H9 (cell line): ENCODE measurements at regions not wholly inside any gene's neighbourhood (a gene's known extent, or its start where the extent isn't known, plus 50 kb on each side); places are given as distances from the start of the nearest gene placed in this dataset.

Experiments used
- DNase-seq: peaks from one replicate; pipeline ENCODE4 v3.0.0-alpha.2; 2017
- H2AFZ ChIP-seq: one replicate; pipeline ENCODE4 v1.6.1; 2013; ENCODE audit warnings: mild to moderate bottlenecking, low read length, control low read depth, moderate library complexity
- H2AK5ac ChIP-seq: 2 replicates; pipeline ENCODE4 v1.6.1; 2013; ENCODE audit warnings: low read length, control low read depth, mixed read lengths; ENCODE audit not compliant: insufficient read length
- H2BK120ac ChIP-seq: one replicate; pipeline ENCODE4 v1.6.1; 2013; ENCODE audit warnings: low read depth, mild to moderate bottlenecking, low read length, control low read depth, inconsistent platforms; ENCODE audit not compliant: poor library complexity, severe bottlenecking
- H2BK12ac ChIP-seq: 2 replicates; pipeline ENCODE4 v1.6.1; 2013; ENCODE audit warnings: low read length, control low read depth, mixed read lengths, low read depth; ENCODE audit not compliant: insufficient read length
- H2BK15ac ChIP-seq: 2 replicates; pipeline ENCODE4 v1.6.1; 2013; ENCODE audit warnings: low read depth, low read length, control low read depth
- H2BK20ac ChIP-seq: one replicate; pipeline ENCODE4 v1.6.1; 2013; ENCODE audit warnings: low read depth, mild to moderate bottlenecking, low read length, control low read depth, inconsistent platforms; ENCODE audit not compliant: poor library complexity, severe bottlenecking
- H2BK5ac ChIP-seq: 2 replicates; pipeline ENCODE4 v1.6.1; 2013; ENCODE audit warnings: low read length, control low read depth, mixed read lengths; ENCODE audit not compliant: insufficient read length
- H3K14ac ChIP-seq: 2 replicates; pipeline ENCODE4 v1.6.1; 2013; ENCODE audit warnings: low read length, control low read depth; ENCODE audit not compliant: insufficient read depth
- H3K18ac ChIP-seq: 2 replicates; pipeline ENCODE4 v1.6.1; 2013; ENCODE audit warnings: low read depth, mild to moderate bottlenecking, mixed read lengths, low read length, control low read depth; ENCODE audit not compliant: insufficient read length
- H3K23ac ChIP-seq: 2 replicates; pipeline ENCODE4 v1.6.1; 2013; ENCODE audit warnings: low read length, control low read depth, mixed read lengths, low read depth; ENCODE audit not compliant: insufficient read length
- H3K23me2 ChIP-seq: 2 replicates; pipeline ENCODE4 v1.6.1; 2013; ENCODE audit warnings: low read depth, mild to moderate bottlenecking, mixed read lengths, low read length, control low read depth; ENCODE audit not compliant: insufficient read length, poor library complexity, severe bottlenecking
- H3K27ac ChIP-seq: 2 replicates; pipeline ENCODE4 v1.5.1; 2013; ENCODE audit warnings: low read length, control low read depth, mixed read lengths, low read depth; ENCODE audit not compliant: insufficient read length
- H3K27me3 ChIP-seq: 2 replicates; pipeline ENCODE4 v1.6.1; 2013; ENCODE audit warnings: low read length, control low read depth, inconsistent platforms; ENCODE audit not compliant: insufficient read depth
- H3K4ac ChIP-seq: 2 replicates; pipeline ENCODE4 v1.6.1; 2013; ENCODE audit warnings: low read depth, mild to moderate bottlenecking, control low read depth, inconsistent platforms, low read length, moderate library complexity
- H3K4me1 ChIP-seq: 2 replicates; pipeline ENCODE4 v1.6.1; 2013; ENCODE audit warnings: low read length, control low read depth, inconsistent platforms; ENCODE audit not compliant: insufficient read depth
- H3K4me2 ChIP-seq: 2 replicates; pipeline ENCODE4 v1.6.1; 2013; ENCODE audit warnings: low read length, control low read depth, mixed read lengths; ENCODE audit not compliant: insufficient read length, insufficient read depth
- H3K56ac ChIP-seq: 2 replicates; pipeline ENCODE4 v1.6.1; 2013; ENCODE audit warnings: low read depth, mild to moderate bottlenecking, mixed read lengths, low read length, control low read depth; ENCODE audit not compliant: insufficient read length
- H3K79me1 ChIP-seq: 2 replicates; pipeline ENCODE4 v1.6.1; 2013; ENCODE audit warnings: low read depth, mild to moderate bottlenecking, moderate library complexity, low read length, control low read depth, inconsistent platforms; ENCODE audit not compliant: insufficient read depth, poor library complexity, severe bottlenecking
- H3K79me2 ChIP-seq: 2 replicates; pipeline ENCODE4 v1.6.1; 2013; ENCODE audit warnings: low read length, control low read depth, inconsistent platforms; ENCODE audit not compliant: insufficient read depth
- H3K9ac ChIP-seq: 2 replicates; pipeline ENCODE4 v1.6.1; 2013; ENCODE audit warnings: low read length, control low read depth, mixed read lengths; ENCODE audit not compliant: insufficient read length; ENCODE audit errors: extremely low read depth
- H3K9me3 ChIP-seq: one replicate; pipeline ENCODE4 v1.6.1; 2013; ENCODE audit warnings: low read depth, low read length, inconsistent platforms; ENCODE audit not compliant: control insufficient read depth
- H3T11ph ChIP-seq: one replicate; pipeline ENCODE4 v1.6.1; 2013; ENCODE audit warnings: mild to moderate bottlenecking, low read length, control low read depth, inconsistent platforms
- H4K20me1 ChIP-seq: one replicate; pipeline ENCODE4 v1.6.1; 2013; ENCODE audit not compliant: control insufficient read depth, insufficient read length, insufficient read depth
- H4K5ac ChIP-seq: 2 replicates; pipeline ENCODE4 v1.6.1; 2013; ENCODE audit warnings: low read depth, mild to moderate bottlenecking, mixed read lengths, low read length, control low read depth; ENCODE audit not compliant: insufficient read length
- H4K8ac ChIP-seq: replicated peaks from 2 replicates; pipeline ENCODE4 v1.6.1; 2013; ENCODE audit warnings: low read length, control low read depth, mixed read lengths, low read depth; ENCODE audit not compliant: insufficient read length
- H4K91ac ChIP-seq: 2 replicates; pipeline ENCODE4 v1.6.1; 2013; ENCODE audit warnings: low read depth, mild to moderate bottlenecking, moderate library complexity, mixed read lengths, low read length, control low read depth; ENCODE audit not compliant: insufficient read length
- H3K27ac Mint-ChIP-seq, 3 experiments: 2 replicates in 2 of 3; 3 replicates in 1 of 3; pipeline ENCODE4 v1.8.0; 2020 to 2021; ENCODE audit warnings: mixed read lengths in 3 of 3, mild to moderate bottlenecking in 1 of 3, moderate library complexity in 1 of 3
- H3K27me3 Mint-ChIP-seq: 2 replicates; pipeline ENCODE4 v1.8.0; 2021; ENCODE audit warnings: low read depth, mild to moderate bottlenecking, moderate library complexity, mixed read lengths
- H3K36me3 Mint-ChIP-seq, 3 experiments: 2 replicates in 2 of 3; 3 replicates in 1 of 3; pipeline ENCODE4 v1.8.0; 2020 to 2021; ENCODE audit warnings: low read depth in 3 of 3, mixed read lengths in 3 of 3; ENCODE audit not compliant: insufficient read depth in 1 of 3
- H3K4me1 Mint-ChIP-seq, 2 experiments: 2 replicates each; pipeline ENCODE4 v1.8.0; 2020; ENCODE audit warnings: mixed read lengths in 2 of 2
- H3K4me3 Mint-ChIP-seq, 2 experiments: 2 replicates in 1 of 2; 3 replicates in 1 of 2; pipeline ENCODE4 v1.8.0; 2020 to 2021; ENCODE audit warnings: mild to moderate bottlenecking in 2 of 2, mixed read lengths in 2 of 2, moderate library complexity in 1 of 2
- H3K9me3 Mint-ChIP-seq, 2 experiments: 2 replicates in 1 of 2; 3 replicates in 1 of 2; pipeline ENCODE4 v1.8.0; 2020; ENCODE audit warnings: mild to moderate bottlenecking in 2 of 2, mixed read lengths in 2 of 2, moderate library complexity in 1 of 2
- WGBS: extraction: QIAGEN DNeasy Blood & Tissue Kit; methylation state at CpG from one replicate; pipeline ENCODE4 v1.1.7; 2013; ENCODE audit warnings: missing lambda C conversion rate, low lambda C conversion rate, mixed read lengths; ENCODE audit not compliant: insufficient read length; ENCODE audit errors: extremely low coverage; 5-methylcytosine and 5-hydroxymethylcytosine counted together
- TF ChIP-seq, protein P1 (sequence below): fragments of 200-600 bp; sonication (generic); conservative IDR thresholded peaks from 3 replicates; pipeline ENCODE4 v1.8.0; 2021; ENCODE audit warnings: antibody characterized with exemption, mild to moderate bottlenecking

DNA sequence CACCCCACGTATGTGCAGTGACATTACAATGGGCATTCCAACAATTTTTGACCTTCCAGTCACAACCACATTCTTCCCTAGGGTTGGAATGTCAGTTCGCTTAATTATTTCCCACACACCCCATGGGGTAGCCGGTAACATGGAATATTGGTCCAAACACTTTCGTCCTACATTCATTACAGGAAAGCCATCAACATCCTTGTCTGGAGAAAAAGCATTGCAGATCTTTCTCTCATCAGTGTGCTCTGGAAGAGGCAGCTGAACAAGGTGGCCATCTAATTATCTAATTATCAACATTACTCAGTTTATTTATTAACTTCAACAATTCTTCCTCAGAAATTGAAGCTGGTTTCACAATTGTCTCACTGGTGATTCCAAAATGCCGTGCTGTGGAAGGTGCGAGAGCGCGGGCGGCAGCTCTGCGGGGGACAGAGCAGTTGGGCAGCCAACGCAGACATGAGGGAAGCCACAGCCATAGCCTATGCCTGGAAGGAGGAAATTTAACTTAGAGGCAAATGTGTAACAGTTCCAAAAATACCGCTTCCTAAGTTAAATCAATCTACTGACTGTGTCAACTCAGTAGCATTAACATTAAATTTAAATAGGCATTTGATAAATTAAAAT lies 1158.9 kb upstream of the EPHA6 start:
- H3K79me1 ChIP-seq = no peaks in the 10 kb centered on the region
- no peak overlapping the region for H3K4me2 ChIP-seq
- no peak overlapping the region for H2BK15ac ChIP-seq
- no peaks in the 10 kb centered on the region for H3K79me2 ChIP-seq
- H3T11ph ChIP-seq = no peak overlapping the region
- H3K23me2 ChIP-seq = no peaks in the 10 kb centered on the region
- Mint-ChIP-seq H3K4me3 (no peak overlapping the region), H3K36me3 (peaks cover 0 to 8% (median 3%) of the 10 kb centered on the region in 3 experiments; a peak in 5 of 7 replicates), H3K27me3 (no peaks in the 10 kb centered on the region), H3K9me3 (peaks cover 5 to 18% of the 10 kb centered on the region in 2 experiments; a peak in 4 of 5 replicates), H3K27ac (no peak overlapping the region), H3K4me1 (no peaks in the 10 kb centered on the region)
- no peaks in the 10 kb centered on the region for H3K4me1 ChIP-seq
- H4K91ac ChIP-seq = no peak overlapping the region
- no CpG with 5 or more reads among the region's 12 CpGs for WGBS
- no peak overlapping the region for H3K18ac ChIP-seq
- no peak overlapping the region for H2AK5ac ChIP-seq
- H3K27me3 ChIP-seq = no peaks in the 10 kb centered on the region
- no peak for DNase-seq
- no peaks in the 10 kb centered on the region for H3K9me3 ChIP-seq
- no peak overlapping the region for H3K4ac ChIP-seq
- H4K8ac ChIP-seq = no peak overlapping the region
- no peak overlapping the region for H2BK20ac ChIP-seq
- H2BK12ac ChIP-seq = no peak overlapping the region
- no peaks in the 10 kb centered on the region for H4K20me1 ChIP-seq
- no peak overlapping the region for H3K9ac ChIP-seq
- H4K5ac ChIP-seq = no peak overlapping the region
- no peak overlapping the region for H3K56ac ChIP-seq
- H2AFZ ChIP-seq = no peak overlapping the region
- no peak overlapping the region for H2BK5ac ChIP-seq
- no peak overlapping the region for H3K27ac ChIP-seq
- TF ChIP-seq, protein P1, sequence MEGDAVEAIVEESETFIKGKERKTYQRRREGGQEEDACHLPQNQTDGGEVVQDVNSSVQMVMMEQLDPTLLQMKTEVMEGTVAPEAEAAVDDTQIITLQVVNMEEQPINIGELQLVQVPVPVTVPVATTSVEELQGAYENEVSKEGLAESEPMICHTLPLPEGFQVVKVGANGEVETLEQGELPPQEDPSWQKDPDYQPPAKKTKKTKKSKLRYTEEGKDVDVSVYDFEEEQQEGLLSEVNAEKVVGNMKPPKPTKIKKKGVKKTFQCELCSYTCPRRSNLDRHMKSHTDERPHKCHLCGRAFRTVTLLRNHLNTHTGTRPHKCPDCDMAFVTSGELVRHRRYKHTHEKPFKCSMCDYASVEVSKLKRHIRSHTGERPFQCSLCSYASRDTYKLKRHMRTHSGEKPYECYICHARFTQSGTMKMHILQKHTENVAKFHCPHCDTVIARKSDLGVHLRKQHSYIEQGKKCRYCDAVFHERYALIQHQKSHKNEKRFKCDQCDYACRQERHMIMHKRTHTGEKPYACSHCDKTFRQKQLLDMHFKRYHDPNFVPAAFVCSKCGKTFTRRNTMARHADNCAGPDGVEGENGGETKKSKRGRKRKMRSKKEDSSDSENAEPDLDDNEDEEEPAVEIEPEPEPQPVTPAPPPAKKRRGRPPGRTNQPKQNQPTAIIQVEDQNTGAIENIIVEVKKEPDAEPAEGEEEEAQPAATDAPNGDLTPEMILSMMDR = no peak
- no peak overlapping the region for H3K14ac ChIP-seq
- H2BK120ac ChIP-seq = no peak overlapping the region
- H3K23ac ChIP-seq = no peak overlapping the region
